GM12865 (cell line): ENCODE measurements at regions not wholly inside any gene's neighbourhood (a gene's known extent, or its start where the extent isn't known, plus 50 kb on each side); places are given as distances from the start of the nearest gene placed in this dataset.
A peak's percentile ranks its signal among the peaks of the same experiment; 100 is the strongest.

Source experiments
- DNase-seq: peaks from one replicate; pipeline ENCODE4 v3.0.0; 2010; ENCODE audit warnings: low read depth
- H3K4me3 ChIP-seq: 2 replicates; pipeline ENCODE4 v1.5.1; 2011; ENCODE audit warnings: mild to moderate bottlenecking, low read depth, low read length, control low read depth
- TF ChIP-seq, protein P1 (sequence below): IDR thresholded peaks from 2 replicates; pipeline ENCODE4 v1.5.1; 2011; ENCODE audit warnings: low read length, control low read depth, low read depth, inconsistent platforms; ENCODE audit not compliant: insufficient read depth; ENCODE audit errors: missing control alignments

DNA sequence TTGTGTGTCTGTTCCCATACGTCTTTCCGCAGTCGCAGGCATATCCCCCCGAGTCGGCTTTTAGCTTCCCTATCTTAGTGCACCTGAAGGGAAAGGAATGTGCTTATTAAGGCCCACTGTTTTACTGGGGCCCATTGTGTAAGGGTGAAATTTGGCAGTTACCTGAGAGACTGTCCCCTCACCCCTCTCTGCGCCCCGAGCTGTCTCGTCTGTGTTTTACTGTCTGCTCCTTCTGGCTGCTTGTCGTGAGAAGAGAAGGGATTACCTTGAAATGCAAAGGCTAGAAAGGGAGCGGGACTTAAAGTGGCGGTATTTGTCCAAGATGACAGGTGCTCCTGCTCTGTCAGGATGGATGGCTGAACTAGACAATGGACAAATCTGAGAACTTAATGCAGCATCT, 233.0 kb upstream of the POU1F1 start:
- DNase-seq = no peak
- H3K4me3 ChIP-seq = no peak overlapping the region
- TF ChIP-seq, protein P1, sequence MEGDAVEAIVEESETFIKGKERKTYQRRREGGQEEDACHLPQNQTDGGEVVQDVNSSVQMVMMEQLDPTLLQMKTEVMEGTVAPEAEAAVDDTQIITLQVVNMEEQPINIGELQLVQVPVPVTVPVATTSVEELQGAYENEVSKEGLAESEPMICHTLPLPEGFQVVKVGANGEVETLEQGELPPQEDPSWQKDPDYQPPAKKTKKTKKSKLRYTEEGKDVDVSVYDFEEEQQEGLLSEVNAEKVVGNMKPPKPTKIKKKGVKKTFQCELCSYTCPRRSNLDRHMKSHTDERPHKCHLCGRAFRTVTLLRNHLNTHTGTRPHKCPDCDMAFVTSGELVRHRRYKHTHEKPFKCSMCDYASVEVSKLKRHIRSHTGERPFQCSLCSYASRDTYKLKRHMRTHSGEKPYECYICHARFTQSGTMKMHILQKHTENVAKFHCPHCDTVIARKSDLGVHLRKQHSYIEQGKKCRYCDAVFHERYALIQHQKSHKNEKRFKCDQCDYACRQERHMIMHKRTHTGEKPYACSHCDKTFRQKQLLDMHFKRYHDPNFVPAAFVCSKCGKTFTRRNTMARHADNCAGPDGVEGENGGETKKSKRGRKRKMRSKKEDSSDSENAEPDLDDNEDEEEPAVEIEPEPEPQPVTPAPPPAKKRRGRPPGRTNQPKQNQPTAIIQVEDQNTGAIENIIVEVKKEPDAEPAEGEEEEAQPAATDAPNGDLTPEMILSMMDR = no peak

DNA sequence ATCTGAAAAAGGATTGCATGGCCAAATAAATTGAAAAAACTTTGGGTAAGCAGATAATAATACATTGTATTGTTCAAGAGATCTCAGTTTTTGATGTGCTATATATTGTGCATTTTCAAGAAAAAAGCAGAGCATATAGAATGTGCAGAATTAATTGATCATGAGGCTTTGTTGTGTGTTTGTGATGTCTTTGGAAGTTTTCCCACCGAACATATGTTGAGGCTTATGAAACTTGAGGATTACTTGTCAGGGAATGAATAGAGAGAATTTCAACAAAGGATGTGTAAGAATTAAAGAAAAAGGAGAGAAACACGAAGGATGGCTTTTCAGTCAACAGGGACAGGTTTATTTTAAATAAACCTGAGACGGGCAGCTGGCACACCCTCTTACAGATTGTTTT, 232.5 kb upstream of the POU1F1 start:
- DNase-seq = no peak
- TF ChIP-seq, protein P1 = no peak
- H3K4me3 ChIP-seq = no peak overlapping the region

- H3K4me3 ChIP-seq = no peak overlapping the region
- TF ChIP-seq, protein P1 = no peak
- no peak for DNase-seq
Measured at GRCh38 chr3:87507753-87508152, 231.4 kb upstream of the POU1F1 start.

DNA sequence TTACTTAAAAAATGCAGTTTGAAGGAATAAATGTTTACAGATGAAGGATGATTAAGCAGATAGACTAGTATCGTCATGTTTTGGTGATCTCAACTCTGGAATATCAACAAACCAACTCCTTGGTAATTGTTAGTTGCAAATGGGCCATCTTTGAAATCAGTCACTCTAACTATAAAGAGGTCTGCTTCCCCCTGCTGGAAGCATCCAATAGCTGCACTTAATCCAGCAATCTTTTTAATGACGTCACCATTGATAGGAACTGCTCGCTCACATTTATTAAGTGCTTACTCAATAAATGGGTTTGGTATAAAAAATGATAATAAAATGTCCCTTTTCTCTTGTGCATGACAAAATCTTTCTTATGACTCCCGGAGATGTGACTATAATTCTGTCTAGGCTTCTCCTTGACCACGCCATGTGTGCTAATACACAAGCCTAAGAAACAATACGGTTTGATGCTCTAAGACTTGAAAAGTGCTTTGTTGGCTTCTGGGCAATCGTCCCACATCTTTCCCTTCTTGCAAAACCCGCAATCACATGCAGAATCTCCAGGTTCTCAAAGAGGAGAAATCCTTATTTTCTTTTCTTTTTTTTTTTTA, 227.6 kb upstream of the POU1F1 start:
- TF ChIP-seq, protein P1 = peak; percentile 55
- peak; percentile 59 for DNase-seq
- H3K4me3 ChIP-seq = no peak overlapping the region

- TF ChIP-seq, protein P1 = no peak
- DNase-seq = no peak
- no peak overlapping the region for H3K4me3 ChIP-seq
Measured at GRCh38 chr3:87501076-87501475, 224.7 kb upstream of the POU1F1 start.

GRCh38 chr3:87498358-87499080, 222.1 kb upstream of the POU1F1 start:
- DNase-seq = no peak
- TF ChIP-seq, protein P1 = no peak
- no peak overlapping the region for H3K4me3 ChIP-seq
